SU-DHL-6 (cell line): ENCODE measurements at regions not wholly inside any gene's neighbourhood (a gene's known extent, or its start where the extent isn't known, plus 50 kb on each side); places are given as distances from the start of the nearest gene placed in this dataset.

Experiments
- H2AFZ ChIP-seq: fragments of 200-600 bp; sonication (generic); 2 replicates; pipeline ENCODE4 v1.6.1; 2014; ENCODE audit warnings: low read depth, mild to moderate bottlenecking, moderate library complexity, mixed read lengths, antibody characterized with exemption, low read length; ENCODE audit not compliant: severe bottlenecking
- H3F3A ChIP-seq: fragments of 200-600 bp; shearing (Covaris generic); 2 replicates; pipeline ENCODE4 v1.6.0; 2016; ENCODE audit warnings: antibody characterized with exemption, mild to moderate bottlenecking; ENCODE audit not compliant: insufficient read depth
- H3K27ac ChIP-seq: fragments of 200-600 bp; sonication (generic); 2 replicates; pipeline ENCODE4 v1.5.1; 2016; ENCODE audit warnings: low read depth, mild to moderate bottlenecking, low read length, moderate library complexity, mixed read lengths
- H3K27me3 ChIP-seq: fragments of 200-600 bp; sonication (generic), shearing (Covaris generic); 2 replicates; pipeline ENCODE4 v1.6.0; 2014; ENCODE audit warnings: mild to moderate bottlenecking, low read length
- H3K36me3 ChIP-seq: fragments of 200-600 bp; sonication (generic); 2 replicates; pipeline ENCODE4 v1.6.1; 2014; ENCODE audit warnings: mild to moderate bottlenecking, low read length, mixed read lengths
- H3K4me2 ChIP-seq: fragments of 300-600, 200-600 bp; shearing (Covaris generic), sonication (generic); 2 replicates; pipeline ENCODE4 v1.6.0; 2014; ENCODE audit warnings: low read length, low read depth, mild to moderate bottlenecking; ENCODE audit not compliant: poor library complexity, severe bottlenecking
- H3K4me3 ChIP-seq: fragments of 200-600 bp; sonication (generic); 2 replicates; pipeline ENCODE4 v1.5.1; 2014; ENCODE audit warnings: antibody characterized with exemption, low read length, mild to moderate bottlenecking, mixed read lengths; ENCODE audit not compliant: insufficient read depth, poor library complexity, severe bottlenecking
- H3K79me2 ChIP-seq: fragments of 200-600 bp; sonication (generic); 2 replicates; pipeline ENCODE4 v1.6.1; 2014; ENCODE audit warnings: mild to moderate bottlenecking, low read length, moderate library complexity; ENCODE audit not compliant: insufficient read depth
- H3K9ac ChIP-seq: fragments of 200-600 bp; sonication (generic); 2 replicates; pipeline ENCODE4 v1.7.0; 2014; ENCODE audit warnings: mild to moderate bottlenecking, low read length
- H3K9me2 ChIP-seq: fragments of 200-600 bp; sonication (generic); replicated peaks from 2 replicates; pipeline ENCODE4 v1.6.1; 2014; ENCODE audit warnings: low read length; ENCODE audit not compliant: insufficient read depth
- H3K9me3 ChIP-seq: fragments of 200-600 bp; sonication (generic); 2 replicates; pipeline ENCODE4 v1.6.1; 2014; ENCODE audit warnings: low read length, mixed read lengths; ENCODE audit not compliant: insufficient read depth
- H4K20me1 ChIP-seq: fragments of 200-600 bp; sonication (generic); 2 replicates; pipeline ENCODE4 v1.6.1; 2014; ENCODE audit warnings: low read depth, mild to moderate bottlenecking, antibody characterized with exemption, low read length, moderate library complexity, mixed read lengths
- CTCF ChIP-seq: fragments of 200-600 bp; sonication (generic); IDR thresholded peaks from one replicate; pipeline ENCODE4 v1.5.1; 2017; ENCODE audit warnings: antibody characterized with exemption, mild to moderate bottlenecking, low read length, moderate library complexity; ENCODE audit not compliant: insufficient read depth, poor library complexity, severe bottlenecking
- EZH2phosphoT487 ChIP-seq: fragments of 200-600 bp; sonication (generic), shearing (Covaris generic); conservative IDR thresholded peaks from 2 replicates; pipeline ENCODE4 v1.6.1; 2018; ENCODE audit warnings: mild to moderate bottlenecking, antibody characterized with exemption, low read length, moderate library complexity, mixed read lengths

- H3K27ac ChIP-seq: no peak overlapping the region
- H4K20me1 ChIP-seq: no peaks in the 10 kb centered on the region
- H3K9me2 ChIP-seq: no peaks in the 10 kb centered on the region
- H3K36me3 ChIP-seq: no peaks in the 10 kb centered on the region
- H3K4me2 ChIP-seq: no peak overlapping the region
- no peaks in the 10 kb centered on the region for H3K9me3 ChIP-seq
- no peak overlapping the region for H3K9ac ChIP-seq
- H3K79me2 ChIP-seq: no peaks in the 10 kb centered on the region
- no peak for TF ChIP-seq EZH2phosphoT487
- no peak for TF ChIP-seq CTCF
- no peaks in the 10 kb centered on the region for H3K27me3 ChIP-seq
- H3F3A ChIP-seq: no peaks in the 10 kb centered on the region
- no peak overlapping the region for H3K4me3 ChIP-seq
- no peak overlapping the region for H2AFZ ChIP-seq
These were observed 287.3 kb downstream of the CMPK2 start for GRCh38 chr2:6578416-6578815.

DNA sequence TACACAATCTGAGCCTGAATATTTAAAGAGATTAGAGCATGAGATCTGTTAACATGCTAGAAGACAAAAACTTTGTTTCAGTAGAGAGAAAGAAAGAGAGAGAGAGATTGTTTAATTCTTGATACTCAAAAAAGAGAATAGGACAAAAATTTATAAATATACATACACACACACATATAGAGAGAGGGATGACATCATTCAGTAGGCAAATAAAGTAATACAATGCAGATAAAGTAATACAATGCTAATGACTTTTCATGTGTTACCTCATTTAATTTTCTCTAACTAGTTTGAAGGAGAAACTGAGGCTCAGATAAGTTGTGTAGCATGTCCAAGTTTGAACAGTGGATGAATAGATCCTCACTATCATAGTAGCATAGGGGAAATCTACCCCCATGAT, 286.4 kb downstream of the CMPK2 start:
- Histone ChIP-seq H3K27me3 (no peaks in the 10 kb centered on the region), H3K9me3 (no peaks in the 10 kb centered on the region), H3K4me2 (no peak overlapping the region), H3K9ac (no peak overlapping the region), H2AFZ (no peak overlapping the region), H3K27ac (no peak overlapping the region), H4K20me1 (no peaks in the 10 kb centered on the region), H3K4me3 (no peak overlapping the region), H3F3A (no peaks in the 10 kb centered on the region), H3K36me3 (no peaks in the 10 kb centered on the region), H3K79me2 (no peaks in the 10 kb centered on the region), H3K9me2 (no peaks in the 10 kb centered on the region)
- no peak for TF ChIP-seq CTCF

DNA sequence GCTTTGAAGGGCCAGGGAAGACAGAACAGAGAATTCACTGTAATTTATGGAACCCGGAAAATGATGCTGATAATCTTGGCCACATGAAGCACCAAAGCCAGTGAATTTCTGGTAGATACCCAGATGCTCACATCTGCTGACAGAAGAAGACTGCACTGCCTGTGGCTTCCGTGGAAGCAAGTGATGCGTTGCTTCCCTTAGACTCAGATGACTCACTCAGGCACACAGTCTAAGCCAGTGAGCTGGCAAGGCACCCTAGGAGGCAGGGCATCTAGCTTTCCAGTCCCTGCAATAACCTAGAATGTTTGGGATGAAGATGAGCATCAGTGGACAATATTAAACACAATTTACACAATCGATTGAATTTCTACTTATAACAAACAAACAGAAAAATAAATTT, 284.7 kb downstream of the CMPK2 start:
- Histone ChIP-seq H3K36me3 (no peaks in the 10 kb centered on the region), H3K9me2 (no peaks in the 10 kb centered on the region), H4K20me1 (no peaks in the 10 kb centered on the region), H3K79me2 (no peaks in the 10 kb centered on the region), H3K9ac (no peak overlapping the region), H2AFZ (no peak overlapping the region), H3K4me3 (no peak overlapping the region), H3K4me2 (no peak overlapping the region), H3K27ac (no peak overlapping the region), H3K9me3 (no peaks in the 10 kb centered on the region), H3K27me3 (no peaks in the 10 kb centered on the region), H3F3A (no peaks in the 10 kb centered on the region)
- TF ChIP-seq EZH2phosphoT487 (no peak), CTCF (no peak)

DNA sequence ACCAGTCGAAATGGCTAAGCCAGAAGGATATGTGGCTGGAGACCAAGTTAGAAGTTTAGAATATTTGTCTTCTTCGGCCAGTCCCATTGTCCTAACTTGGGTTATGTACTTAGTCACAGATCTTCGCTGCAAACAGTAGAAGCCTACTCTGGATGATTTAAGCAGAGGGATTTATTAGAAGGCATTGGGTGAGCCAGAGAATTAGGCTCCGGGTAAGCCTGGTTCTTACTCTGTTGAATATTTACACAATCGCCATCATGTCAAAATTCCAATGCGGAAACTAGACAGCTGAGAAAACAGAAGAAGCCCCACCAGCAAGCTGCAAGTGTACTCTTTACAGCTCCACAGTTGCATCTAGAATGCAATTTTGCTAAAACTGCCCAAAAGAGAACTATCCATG, 276.6 kb downstream of the CMPK2 start:
- Histone ChIP-seq H3K9ac (no peak overlapping the region), H3K27me3 (no peaks in the 10 kb centered on the region), H2AFZ (no peak overlapping the region), H3K27ac (no peak overlapping the region), H3K4me2 (no peak overlapping the region), H3K79me2 (no peaks in the 10 kb centered on the region), H3K9me2 (no peaks in the 10 kb centered on the region), H3K9me3 (no peaks in the 10 kb centered on the region), H3K36me3 (no peaks in the 10 kb centered on the region), H4K20me1 (no peaks in the 10 kb centered on the region), H3K4me3 (no peak overlapping the region), H3F3A (no peaks in the 10 kb centered on the region)
- TF ChIP-seq CTCF: no peak
- TF ChIP-seq EZH2phosphoT487: no peak
